ENCODE measurements at regions not wholly inside any gene's neighbourhood (a gene's known extent, or its start where the extent isn't known, plus 50 kb on each side); places are given as distances from the start of the nearest gene placed in this dataset.

GRCh38 chr17:71933306-71933705, 187.5 kb upstream of the SOX9 start:
- Histone ChIP-seq H2AFZ (no peak overlapping the region), H3K79me2 (replicated peaks; ENCODE audit: insufficient read depth) (no peaks in the 10 kb centered on the region), H3F3A (replicated peaks; ENCODE audit: low read depth) (no peaks in the 10 kb centered on the region), H3K27me3 (ENCODE audit: insufficient read depth) (no peaks in the 10 kb centered on the region), H3K9me2 (ENCODE audit: insufficient read depth) (no peaks in the 10 kb centered on the region), H3K4me2 (no peak overlapping the region), H3K4me3 (no peak overlapping the region), H3K36me3 (ENCODE audit: insufficient read depth) (no peaks in the 10 kb centered on the region), H4K20me1 (replicated peaks; ENCODE audit: insufficient read depth) (no peaks in the 10 kb centered on the region), H3K27ac (ENCODE audit: low read depth) (no peak overlapping the region), H3K4me1 (ENCODE audit: insufficient read depth) (no peaks in the 10 kb centered on the region)
- no peaks in the 10 kb centered on the region; the same call in 2 of the 3 replicates for H3K4me1 Mint-ChIP-seq
- H3K27ac Mint-ChIP-seq = no peak overlapping the region
- no peak for DNase-seq (ENCODE audit: low spot score)
- peaks cover 2% of the 10 kb centered on the region for H3K27me3 Mint-ChIP-seq (ENCODE audit: insufficient read depth, low read depth, poor library complexity)
- H3K9me3 Mint-ChIP-seq = peaks cover 2% of the 10 kb centered on the region; the same call in 2 of the 3 replicates
- H3K4me3 Mint-ChIP-seq = no peak overlapping the region
- TF ChIP-seq CTCF (conservative IDR thresholded peaks at IDR 0.05; ENCODE audit: low read depth in 2 of 2) (no peak), CREB1 (CRISPR knock-in tag; IDR thresholded peaks at IDR 0.05; ENCODE audit: low read depth) (no peak), EZH2 (IDR thresholded peaks at IDR 0.05; ENCODE audit: low read depth, unreplicated experiment) (no peak), POLR2AphosphoS5 (IDR thresholded peaks at IDR 0.05; ENCODE audit: low read depth) (no peak), EZH2phosphoT487 (IDR thresholded peaks at IDR 0.05; ENCODE audit: unreplicated experiment) (no peak), STAT1 (IDR thresholded peaks at IDR 0.05; ENCODE audit: unreplicated experiment) (no peak), ZNF462 (CRISPR knock-in tag; IDR thresholded peaks at IDR 0.05) (no peak), NANOG (IDR thresholded peaks at IDR 0.05; ENCODE audit: borderline replicate concordance) (no peak), ZNF114 (CRISPR knock-in tag; IDR thresholded peaks at IDR 0.05) (no peak), JUNB (IDR thresholded peaks at IDR 0.05; ENCODE audit: unreplicated experiment) (no peak), ZNF331 (CRISPR knock-in tag; IDR thresholded peaks at IDR 0.05; ENCODE audit: low read depth) (no peak)
- TF ChIP-seq, protein P1, sequence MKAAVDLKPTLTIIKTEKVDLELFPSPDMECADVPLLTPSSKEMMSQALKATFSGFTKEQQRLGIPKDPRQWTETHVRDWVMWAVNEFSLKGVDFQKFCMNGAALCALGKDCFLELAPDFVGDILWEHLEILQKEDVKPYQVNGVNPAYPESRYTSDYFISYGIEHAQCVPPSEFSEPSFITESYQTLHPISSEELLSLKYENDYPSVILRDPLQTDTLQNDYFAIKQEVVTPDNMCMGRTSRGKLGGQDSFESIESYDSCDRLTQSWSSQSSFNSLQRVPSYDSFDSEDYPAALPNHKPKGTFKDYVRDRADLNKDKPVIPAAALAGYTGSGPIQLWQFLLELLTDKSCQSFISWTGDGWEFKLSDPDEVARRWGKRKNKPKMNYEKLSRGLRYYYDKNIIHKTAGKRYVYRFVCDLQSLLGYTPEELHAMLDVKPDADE (IDR thresholded peaks at IDR 0.05) = no peak
- TF ChIP-seq, protein P2, sequence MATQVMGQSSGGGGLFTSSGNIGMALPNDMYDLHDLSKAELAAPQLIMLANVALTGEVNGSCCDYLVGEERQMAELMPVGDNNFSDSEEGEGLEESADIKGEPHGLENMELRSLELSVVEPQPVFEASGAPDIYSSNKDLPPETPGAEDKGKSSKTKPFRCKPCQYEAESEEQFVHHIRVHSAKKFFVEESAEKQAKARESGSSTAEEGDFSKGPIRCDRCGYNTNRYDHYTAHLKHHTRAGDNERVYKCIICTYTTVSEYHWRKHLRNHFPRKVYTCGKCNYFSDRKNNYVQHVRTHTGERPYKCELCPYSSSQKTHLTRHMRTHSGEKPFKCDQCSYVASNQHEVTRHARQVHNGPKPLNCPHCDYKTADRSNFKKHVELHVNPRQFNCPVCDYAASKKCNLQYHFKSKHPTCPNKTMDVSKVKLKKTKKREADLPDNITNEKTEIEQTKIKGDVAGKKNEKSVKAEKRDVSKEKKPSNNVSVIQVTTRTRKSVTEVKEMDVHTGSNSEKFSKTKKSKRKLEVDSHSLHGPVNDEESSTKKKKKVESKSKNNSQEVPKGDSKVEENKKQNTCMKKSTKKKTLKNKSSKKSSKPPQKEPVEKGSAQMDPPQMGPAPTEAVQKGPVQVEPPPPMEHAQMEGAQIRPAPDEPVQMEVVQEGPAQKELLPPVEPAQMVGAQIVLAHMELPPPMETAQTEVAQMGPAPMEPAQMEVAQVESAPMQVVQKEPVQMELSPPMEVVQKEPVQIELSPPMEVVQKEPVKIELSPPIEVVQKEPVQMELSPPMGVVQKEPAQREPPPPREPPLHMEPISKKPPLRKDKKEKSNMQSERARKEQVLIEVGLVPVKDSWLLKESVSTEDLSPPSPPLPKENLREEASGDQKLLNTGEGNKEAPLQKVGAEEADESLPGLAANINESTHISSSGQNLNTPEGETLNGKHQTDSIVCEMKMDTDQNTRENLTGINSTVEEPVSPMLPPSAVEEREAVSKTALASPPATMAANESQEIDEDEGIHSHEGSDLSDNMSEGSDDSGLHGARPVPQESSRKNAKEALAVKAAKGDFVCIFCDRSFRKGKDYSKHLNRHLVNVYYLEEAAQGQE (IDR thresholded peaks at IDR 0.05; ENCODE audit: unreplicated experiment) = no peak
- H3K36me3 Mint-ChIP-seq (ENCODE audit: low read depth) = no peaks in the 10 kb centered on the region
- no peak for ATAC-seq

Measured in GM23338 (cell line).